Loucy (cell line): ENCODE measurements at regions not wholly inside any gene's neighbourhood (a gene's known extent, or its start where the extent isn't known, plus 50 kb on each side); places are given as distances from the start of the nearest gene placed in this dataset.

ENCODE experiments used
- H2AFZ ChIP-seq: fragments of 200-600 bp; sonication (generic); 2 replicates; pipeline ENCODE4 v1.6.0; 2016; ENCODE audit warnings: antibody characterized with exemption, mild to moderate bottlenecking, low read length, moderate library complexity
- H3F3A ChIP-seq: fragments of 200-600 bp; 2 replicates; pipeline ENCODE4 v1.6.0; 2016; ENCODE audit warnings: antibody characterized with exemption, low read depth, mild to moderate bottlenecking
- H3K27me3 ChIP-seq: fragments of 200-600 bp; sonication (generic); 2 replicates; pipeline ENCODE4 v1.6.1; 2014; ENCODE audit warnings: low read length, mild to moderate bottlenecking; ENCODE audit not compliant: insufficient read depth, poor library complexity, severe bottlenecking
- H3K36me3 ChIP-seq: fragments of 200-600 bp; sonication (generic); 2 replicates; pipeline ENCODE4 v1.6.1; 2016; ENCODE audit warnings: low read length; ENCODE audit not compliant: insufficient read depth
- H3K4me1 ChIP-seq: fragments of 200-600 bp; sonication (generic); 2 replicates; pipeline ENCODE4 v1.5.1; 2014; ENCODE audit warnings: low read length, mild to moderate bottlenecking; ENCODE audit not compliant: insufficient read depth, poor library complexity, severe bottlenecking
- H3K4me2 ChIP-seq: fragments of 200-600 bp; sonication (generic); 2 replicates; pipeline ENCODE4 v1.6.0; 2014; ENCODE audit warnings: antibody characterized with exemption, low read length, low read depth, mild to moderate bottlenecking; ENCODE audit not compliant: poor library complexity, severe bottlenecking
- H3K4me3 ChIP-seq: fragments of 200-600 bp; sonication (generic); 2 replicates; pipeline ENCODE4 v1.5.1; 2014; ENCODE audit warnings: low read length, mild to moderate bottlenecking, mixed read lengths; ENCODE audit not compliant: poor library complexity, severe bottlenecking
- H3K79me2 ChIP-seq: fragments of 200-600 bp; sonication (generic); 2 replicates; pipeline ENCODE4 v1.6.1; 2014; ENCODE audit warnings: low read length; ENCODE audit not compliant: insufficient read depth
- H3K9ac ChIP-seq: fragments of 200-600 bp; sonication (generic); 2 replicates; pipeline ENCODE4 v1.6.0; 2014; ENCODE audit warnings: mild to moderate bottlenecking, low read depth, low read length, moderate library complexity; ENCODE audit not compliant: poor library complexity, severe bottlenecking
- H3K9me2 ChIP-seq: fragments of 200-600 bp; sonication (generic); replicated peaks from 2 replicates; pipeline ENCODE4 v1.6.1; 2016; ENCODE audit warnings: low read depth, low read length, mixed read lengths
- H3K9me3 ChIP-seq: fragments of 200-600 bp; sonication (generic); 2 replicates; pipeline ENCODE4 v1.6.1; 2014; ENCODE audit warnings: mild to moderate bottlenecking, antibody characterized with exemption, low read length, low read depth; ENCODE audit not compliant: insufficient read depth
- H4K20me1 ChIP-seq: fragments of 200-600 bp; sonication (generic); 2 replicates; pipeline ENCODE4 v1.6.0; 2014; ENCODE audit warnings: antibody characterized with exemption, low read length, mild to moderate bottlenecking; ENCODE audit not compliant: insufficient read depth, poor library complexity, severe bottlenecking
- EZH2phosphoT487 ChIP-seq: fragments of 200-600 bp; IDR thresholded peaks from 2 replicates; pipeline ENCODE4 v1.6.1; 2018; ENCODE audit warnings: antibody characterized with exemption, mild to moderate bottlenecking, moderate library complexity, borderline replicate concordance
- TF ChIP-seq, protein P1 (sequence below): fragments of 200-600 bp; sonication (generic); conservative IDR thresholded peaks from 2 replicates; pipeline ENCODE4 v1.5.1; 2014; ENCODE audit warnings: mild to moderate bottlenecking, antibody characterized with exemption, low read length

DNA sequence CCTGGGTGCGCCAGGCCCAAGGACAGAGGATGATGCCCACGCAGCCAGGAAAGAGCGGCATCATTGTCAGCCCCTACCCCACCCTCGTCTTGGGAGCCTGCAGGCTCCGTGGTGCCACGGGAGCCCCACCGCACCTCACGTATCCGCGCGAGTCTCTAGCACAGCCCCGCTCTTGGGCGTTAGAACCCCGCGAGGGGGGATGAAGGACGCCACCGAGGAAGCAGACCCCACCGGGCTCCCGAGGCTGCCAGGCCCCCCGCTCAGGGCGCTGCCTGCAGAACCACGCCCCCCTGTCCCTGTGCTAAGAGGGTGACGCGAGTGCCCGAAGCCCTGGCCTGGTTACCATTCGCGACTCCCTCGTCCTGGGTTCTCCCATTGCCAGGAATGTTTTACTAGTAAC is 52.3 kb upstream of the MS4A8 start:
- Histone ChIP-seq H3K9me2 (no peaks in the 10 kb centered on the region), H3K4me1 (no peaks in the 10 kb centered on the region), H2AFZ (no peak overlapping the region), H3K9me3 (no peaks in the 10 kb centered on the region), H3K79me2 (no peaks in the 10 kb centered on the region), H3K36me3 (no peaks in the 10 kb centered on the region), H3K4me2 (no peak overlapping the region), H3K9ac (no peak overlapping the region), H3K27me3 (no peaks in the 10 kb centered on the region), H3F3A (no peaks in the 10 kb centered on the region), H3K4me3 (no peak overlapping the region), H4K20me1 (no peaks in the 10 kb centered on the region)
- TF ChIP-seq EZH2phosphoT487, result no peak
- TF ChIP-seq, protein P1, sequence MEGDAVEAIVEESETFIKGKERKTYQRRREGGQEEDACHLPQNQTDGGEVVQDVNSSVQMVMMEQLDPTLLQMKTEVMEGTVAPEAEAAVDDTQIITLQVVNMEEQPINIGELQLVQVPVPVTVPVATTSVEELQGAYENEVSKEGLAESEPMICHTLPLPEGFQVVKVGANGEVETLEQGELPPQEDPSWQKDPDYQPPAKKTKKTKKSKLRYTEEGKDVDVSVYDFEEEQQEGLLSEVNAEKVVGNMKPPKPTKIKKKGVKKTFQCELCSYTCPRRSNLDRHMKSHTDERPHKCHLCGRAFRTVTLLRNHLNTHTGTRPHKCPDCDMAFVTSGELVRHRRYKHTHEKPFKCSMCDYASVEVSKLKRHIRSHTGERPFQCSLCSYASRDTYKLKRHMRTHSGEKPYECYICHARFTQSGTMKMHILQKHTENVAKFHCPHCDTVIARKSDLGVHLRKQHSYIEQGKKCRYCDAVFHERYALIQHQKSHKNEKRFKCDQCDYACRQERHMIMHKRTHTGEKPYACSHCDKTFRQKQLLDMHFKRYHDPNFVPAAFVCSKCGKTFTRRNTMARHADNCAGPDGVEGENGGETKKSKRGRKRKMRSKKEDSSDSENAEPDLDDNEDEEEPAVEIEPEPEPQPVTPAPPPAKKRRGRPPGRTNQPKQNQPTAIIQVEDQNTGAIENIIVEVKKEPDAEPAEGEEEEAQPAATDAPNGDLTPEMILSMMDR, result no peak
